ENCODE measurements at regions not wholly inside any gene's neighbourhood (a gene's known extent, or its start where the extent isn't known, plus 50 kb on each side); places are given as distances from the start of the nearest gene placed in this dataset.
"Not testable (repeated sequence)": the region's sequence is repeated elsewhere in the genome, so short reads cannot be mapped to it uniquely, and the experiment has no call there.

DNA sequence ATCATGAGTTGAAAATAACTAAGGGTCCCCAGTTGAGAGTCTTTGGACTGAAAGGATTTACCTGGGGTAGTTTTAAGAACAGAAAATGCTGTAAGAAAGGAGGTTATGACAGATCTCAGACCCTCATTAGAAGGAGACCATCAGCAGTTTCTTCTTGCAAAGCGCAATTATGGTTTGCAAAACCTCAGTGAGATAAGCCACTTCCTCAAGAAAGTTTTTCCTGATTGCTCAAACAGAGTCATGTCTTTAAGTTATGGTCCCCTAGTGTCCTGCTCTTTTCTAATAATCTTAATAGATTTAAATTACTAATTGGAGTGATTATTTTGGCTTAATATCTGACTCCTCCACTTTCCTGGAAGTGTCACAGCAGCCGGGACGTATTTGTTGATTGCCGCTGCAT lies 293.2 kb upstream of the KLF4 start:
- no peaks in the 10 kb centered on the region for H3K27me3 ChIP-seq (ENCODE audit: control insufficient read depth in 1 of 2, insufficient read depth in 2 of 2, low read length in 1 of 2)
- no peak overlapping the region for H3K4me3 ChIP-seq (ENCODE audit: low read length in 2 of 2)
- DNase-seq (no peak), ATAC-seq (ENCODE audit: low FRiP score) (no peak)
- H3K4me1 ChIP-seq (ENCODE audit: control insufficient read depth in 1 of 2, insufficient read depth in 2 of 2, low read length in 2 of 2): no peaks in the 10 kb centered on the region
- WGBS, 2 donors: 91 to 94% methylated on average over 4 of the region's 4 CpGs
- no peak overlapping the region for H3K27ac ChIP-seq (ENCODE audit: low read depth in 1 of 2, low read length in 2 of 2)
- intact Hi-C loops (cut with DNase I): no loop called here
- no peaks in the 10 kb centered on the region for H3K36me3 ChIP-seq (ENCODE audit: control insufficient read depth in 1 of 2, insufficient read depth in 2 of 2, low read length in 1 of 2)
- no peaks in the 10 kb centered on the region for H3K9me3 ChIP-seq (ENCODE audit: control insufficient read depth, low read length)

DNA sequence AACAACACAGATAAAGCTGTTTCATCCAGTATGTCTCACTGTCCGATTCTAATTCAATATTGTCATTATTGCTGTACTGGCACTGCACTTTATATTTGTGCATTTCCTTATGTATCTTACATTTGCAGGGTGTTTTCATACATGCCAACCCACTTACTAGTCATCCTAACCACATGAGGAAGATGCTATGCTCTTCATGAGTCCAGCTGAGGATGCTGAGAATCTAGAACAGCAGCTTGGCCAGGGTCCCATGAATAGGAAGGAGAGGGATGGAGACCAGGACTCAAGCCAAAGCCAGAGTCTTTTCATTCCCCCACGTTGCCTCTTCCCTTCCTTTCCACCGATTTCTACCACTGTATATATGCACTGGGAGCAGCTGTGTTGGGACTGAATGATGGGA lies 292.8 kb upstream of the KLF4 start:
- DNase-seq (no peak), ATAC-seq (ENCODE audit: low FRiP score) (no peak)
- intact Hi-C loops (cut with DNase I): no loop called here
- Histone ChIP-seq H3K27ac (ENCODE audit: low read depth in 1 of 2, low read length in 2 of 2) (no peak overlapping the region), H3K27me3 (ENCODE audit: control insufficient read depth in 1 of 2, insufficient read depth in 2 of 2, low read length in 1 of 2) (no peaks in the 10 kb centered on the region), H3K36me3 (ENCODE audit: control insufficient read depth in 1 of 2, insufficient read depth in 2 of 2, low read length in 1 of 2) (no peaks in the 10 kb centered on the region), H3K4me1 (ENCODE audit: control insufficient read depth in 1 of 2, insufficient read depth in 2 of 2, low read length in 2 of 2) (no peaks in the 10 kb centered on the region), H3K9me3 (ENCODE audit: control insufficient read depth, low read length) (no peaks in the 10 kb centered on the region), H3K4me3 (ENCODE audit: low read length in 2 of 2) (no peak overlapping the region)
- WGBS, 2 donors: 51% methylated on average over 3 of the region's 3 CpGs

DNA sequence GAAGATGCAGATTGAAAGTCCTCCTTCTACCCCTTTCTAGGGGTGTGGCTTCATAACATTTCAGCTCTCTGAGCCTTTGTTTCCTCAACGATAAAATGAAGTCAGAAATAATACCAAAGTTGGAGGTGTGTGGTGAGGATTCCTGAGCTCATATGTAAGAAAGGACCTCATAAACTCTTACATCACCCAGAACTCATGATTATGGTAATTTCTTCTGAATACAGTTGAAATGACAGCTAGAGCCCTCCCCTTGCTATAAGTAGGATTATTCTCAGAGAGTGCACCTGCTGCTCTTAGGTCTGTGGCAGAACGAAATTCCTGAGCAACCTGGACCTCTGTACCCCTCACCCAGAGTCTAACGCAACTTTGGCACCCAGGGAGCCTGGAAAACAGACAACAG lies 291.4 kb upstream of the KLF4 start:
- Histone ChIP-seq H3K27me3 (ENCODE audit: control insufficient read depth in 1 of 2, insufficient read depth in 2 of 2, low read length in 1 of 2) (no peaks in the 10 kb centered on the region), H3K27ac (ENCODE audit: low read depth in 1 of 2, low read length in 2 of 2) (no peak overlapping the region), H3K4me1 (ENCODE audit: control insufficient read depth in 1 of 2, insufficient read depth in 2 of 2, low read length in 2 of 2) (no peaks in the 10 kb centered on the region), H3K4me3 (ENCODE audit: low read length in 2 of 2) (no peak overlapping the region), H3K36me3 (ENCODE audit: control insufficient read depth in 1 of 2, insufficient read depth in 2 of 2, low read length in 1 of 2) (no peaks in the 10 kb centered on the region), H3K9me3 (ENCODE audit: control insufficient read depth, low read length) (no peaks in the 10 kb centered on the region)
- intact Hi-C loops (cut with DNase I): no loop called here
- ATAC-seq (ENCODE audit: low FRiP score) (no peak), DNase-seq (no peak)
- 49 to 56% methylated on average over 3 of the region's 3 CpGs for WGBS, 2 donors

DNA sequence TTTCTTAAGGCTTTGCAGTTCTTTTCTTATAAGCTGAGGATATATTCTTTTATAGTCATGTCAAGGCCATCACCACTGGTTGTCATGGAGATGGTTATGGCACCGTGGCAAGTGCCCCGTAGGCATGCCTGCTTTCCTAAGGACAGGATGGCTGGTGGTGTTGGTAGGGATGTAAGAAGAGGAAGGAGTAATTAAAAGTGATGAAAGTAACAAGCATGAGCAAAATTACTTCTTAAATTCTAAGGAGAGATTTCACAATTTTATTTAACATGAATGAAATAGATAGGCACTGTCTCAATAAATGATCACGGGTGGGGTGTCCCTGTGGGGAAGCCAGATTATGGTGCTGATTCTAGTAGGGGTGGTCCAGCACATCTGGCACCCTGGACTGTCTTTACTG lies 290.2 kb upstream of the KLF4 start:
- H3K9me3 ChIP-seq (ENCODE audit: control insufficient read depth, low read length): no peaks in the 10 kb centered on the region
- no peak overlapping the region for H3K27ac ChIP-seq (ENCODE audit: low read depth in 1 of 2, low read length in 2 of 2)
- no peak overlapping the region for H3K4me3 ChIP-seq (ENCODE audit: low read length in 2 of 2)
- ATAC-seq (ENCODE audit: low FRiP score): no peak
- DNase-seq: no peak
- H3K4me1 ChIP-seq (ENCODE audit: control insufficient read depth in 1 of 2, insufficient read depth in 2 of 2, low read length in 2 of 2): no peaks in the 10 kb centered on the region
- intact Hi-C loops (cut with DNase I): no loop called here
- no peaks in the 10 kb centered on the region for H3K36me3 ChIP-seq (ENCODE audit: control insufficient read depth in 1 of 2, insufficient read depth in 2 of 2, low read length in 1 of 2)
- H3K27me3 ChIP-seq (ENCODE audit: control insufficient read depth in 1 of 2, insufficient read depth in 2 of 2, low read length in 1 of 2): no peaks in the 10 kb centered on the region
- 79 to 84% methylated on average over 3 of the region's 3 CpGs for WGBS, 2 donors

DNA sequence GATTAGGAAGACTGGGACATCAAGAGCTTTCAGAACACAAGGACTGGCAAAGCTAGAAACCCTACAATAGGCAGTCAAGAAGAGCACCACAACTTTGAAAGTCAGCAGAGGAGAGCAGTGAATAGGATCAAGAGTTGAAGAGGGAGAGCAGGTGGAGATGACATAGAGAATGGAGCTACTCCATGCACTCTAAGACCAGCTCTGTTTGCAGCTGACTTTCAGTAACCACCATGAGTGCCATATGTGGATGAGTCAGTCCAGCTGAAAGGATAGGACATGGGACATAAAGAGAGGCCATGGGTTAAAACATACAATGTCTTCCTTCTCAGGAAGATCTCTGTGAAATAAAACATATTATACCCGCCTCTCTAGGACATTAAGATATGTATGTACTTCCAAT lies 289.1 kb upstream of the KLF4 start:
- intact Hi-C loops (cut with DNase I): no loop called here

DNA sequence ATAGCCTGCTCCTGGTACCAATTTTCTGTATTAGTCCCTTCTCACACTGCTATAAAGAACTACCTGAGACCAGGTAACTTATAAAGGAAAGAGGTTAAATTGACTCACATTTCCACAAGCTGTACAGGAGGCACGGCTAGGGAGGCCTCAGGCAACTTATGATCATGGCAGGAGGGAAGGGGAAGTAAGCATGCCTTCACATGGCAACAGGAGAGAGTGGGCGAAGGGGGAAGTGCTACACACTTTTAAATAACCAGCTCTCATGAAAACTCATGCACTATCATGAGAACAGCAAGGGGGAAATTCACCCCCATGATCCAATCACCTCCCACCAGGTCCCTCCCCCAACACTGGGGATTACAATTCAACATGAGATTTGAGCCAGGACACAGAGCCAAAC lies 284.5 kb upstream of the KLF4 start:
- H3K4me1 ChIP-seq (ENCODE audit: control insufficient read depth in 1 of 2, insufficient read depth in 2 of 2, low read length in 2 of 2); ATAC-seq (ENCODE audit: low FRiP score); H3K36me3 ChIP-seq (ENCODE audit: control insufficient read depth in 1 of 2, insufficient read depth in 2 of 2, low read length in 1 of 2); H3K4me3 ChIP-seq (ENCODE audit: low read length in 2 of 2); DNase-seq; H3K27me3 ChIP-seq (ENCODE audit: control insufficient read depth in 1 of 2, insufficient read depth in 2 of 2, low read length in 1 of 2); H3K27ac ChIP-seq (ENCODE audit: low read depth in 1 of 2, low read length in 2 of 2); H3K9me3 ChIP-seq (ENCODE audit: control insufficient read depth, low read length); intact Hi-C loops (cut with DNase I): not testable (repeated sequence)
- WGBS, 2 donors: 82 to 87% methylated on average over 2 of the region's 2 CpGs

More for the DNA sequence above, 289.1 kb upstream of the KLF4 start:
- Histone ChIP-seq H3K9me3 (ENCODE audit: control insufficient read depth, low read length) (no peaks in the 10 kb centered on the region), H3K36me3 (ENCODE audit: control insufficient read depth in 1 of 2, insufficient read depth in 2 of 2, low read length in 1 of 2) (no peaks in the 10 kb centered on the region), H3K27ac (ENCODE audit: low read depth in 1 of 2, low read length in 2 of 2) (no peak overlapping the region), H3K4me3 (ENCODE audit: low read length in 2 of 2) (no peak overlapping the region), H3K4me1 (ENCODE audit: control insufficient read depth in 1 of 2, insufficient read depth in 2 of 2, low read length in 2 of 2) (no peaks in the 10 kb centered on the region), H3K27me3 (ENCODE audit: control insufficient read depth in 1 of 2, insufficient read depth in 2 of 2, low read length in 1 of 2) (no peaks in the 10 kb centered on the region)
- ATAC-seq (ENCODE audit: low FRiP score) (no peak), DNase-seq (no peak)
- WGBS, 2 donors: 92 to 96% methylated on average over 1 of the region's 1 CpG

DNA sequence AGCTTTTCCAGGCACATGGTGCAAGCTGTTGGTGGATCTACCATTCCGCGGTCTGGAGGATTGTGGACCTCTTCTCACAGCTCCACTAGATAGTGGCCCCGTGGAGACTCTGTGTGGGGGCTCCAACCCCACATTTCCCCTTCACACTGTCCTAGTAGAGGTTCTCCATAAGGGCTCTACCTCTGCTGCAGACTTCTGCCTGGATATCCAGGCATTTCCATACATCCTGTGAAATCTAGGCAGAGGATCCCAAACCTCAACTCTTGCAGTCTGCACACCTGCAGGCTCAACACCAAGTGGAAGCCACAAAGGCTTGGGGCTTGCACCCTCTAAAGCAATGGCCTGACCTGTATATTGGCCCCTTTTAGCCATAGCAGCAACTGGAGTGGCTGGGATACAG lies 283.4 kb upstream of the KLF4 start:
- 92 to 93% methylated on average over 3 of the region's 3 CpGs for WGBS, 2 donors
- intact Hi-C loops (cut with DNase I): no loop called here
- no peaks in the 10 kb centered on the region for H3K27me3 ChIP-seq (ENCODE audit: control insufficient read depth in 1 of 2, insufficient read depth in 2 of 2, low read length in 1 of 2)
- H3K36me3 ChIP-seq (ENCODE audit: control insufficient read depth in 1 of 2, insufficient read depth in 2 of 2, low read length in 1 of 2): no peaks in the 10 kb centered on the region
- H3K9me3 ChIP-seq (ENCODE audit: control insufficient read depth, low read length): no peaks in the 10 kb centered on the region
- H3K27ac ChIP-seq (ENCODE audit: low read depth in 1 of 2, low read length in 2 of 2): no peak overlapping the region
- H3K4me1 ChIP-seq (ENCODE audit: control insufficient read depth in 1 of 2, insufficient read depth in 2 of 2, low read length in 2 of 2): no peaks in the 10 kb centered on the region
- DNase-seq (no peak), ATAC-seq (ENCODE audit: low FRiP score) (no peak)
- no peak overlapping the region for H3K4me3 ChIP-seq (ENCODE audit: low read length in 2 of 2)

DNA sequence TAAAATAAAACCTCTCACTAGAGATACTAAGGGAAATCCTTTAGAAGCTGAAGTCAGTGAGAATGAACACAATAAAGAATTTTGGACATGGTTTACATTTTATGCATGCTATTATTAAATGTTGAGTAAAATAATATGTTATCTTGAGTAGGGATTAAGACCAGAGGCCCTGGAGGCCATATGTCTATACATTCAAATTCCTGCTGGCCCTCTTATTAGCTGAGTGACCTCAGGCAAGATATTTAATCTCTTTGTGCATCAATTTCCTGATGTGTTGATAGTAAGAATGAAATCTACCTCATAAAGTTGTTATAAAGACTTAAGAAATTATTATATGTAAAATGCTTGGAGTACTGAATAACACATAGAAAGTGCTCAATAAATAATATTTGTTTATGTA lies 281.1 kb upstream of the KLF4 start:
- H3K27me3 ChIP-seq (ENCODE audit: control insufficient read depth in 1 of 2, insufficient read depth in 2 of 2, low read length in 1 of 2): no peaks in the 10 kb centered on the region
- H3K9me3 ChIP-seq (ENCODE audit: control insufficient read depth, low read length): no peaks in the 10 kb centered on the region
- intact Hi-C loops (cut with DNase I): no loop called here
- DNase-seq (no peak), ATAC-seq (ENCODE audit: low FRiP score) (no peak)
- H3K27ac ChIP-seq (ENCODE audit: low read depth in 1 of 2, low read length in 2 of 2): no peak overlapping the region
- no peak overlapping the region for H3K4me3 ChIP-seq (ENCODE audit: low read length in 2 of 2)
- no peaks in the 10 kb centered on the region for H3K4me1 ChIP-seq (ENCODE audit: control insufficient read depth in 1 of 2, insufficient read depth in 2 of 2, low read length in 2 of 2)
- H3K36me3 ChIP-seq (ENCODE audit: control insufficient read depth in 1 of 2, insufficient read depth in 2 of 2, low read length in 1 of 2): no peaks in the 10 kb centered on the region

DNA sequence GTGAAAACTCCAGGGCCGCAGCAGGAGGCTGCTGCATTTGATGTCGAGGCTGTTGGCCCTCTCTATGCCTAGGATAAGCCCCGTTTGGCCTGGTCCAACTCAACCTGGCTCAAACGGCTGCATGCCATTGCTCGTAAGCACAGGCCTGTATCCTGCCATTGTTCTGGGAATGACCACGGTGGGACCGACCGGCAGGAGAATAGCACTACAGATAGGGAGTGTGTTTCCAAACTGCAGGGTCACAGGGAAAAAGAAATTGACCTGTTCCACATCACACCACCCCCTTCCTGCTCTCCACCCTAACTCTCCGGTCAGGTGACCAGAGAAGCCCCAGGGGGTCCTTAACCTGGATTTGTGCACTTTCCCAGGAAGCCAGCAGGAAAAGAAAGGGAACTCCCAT lies 278.7 kb upstream of the KLF4 start:
- WGBS, 2 donors: 75% methylated on average over 9 of the region's 9 CpGs
- Histone ChIP-seq H3K27ac (ENCODE audit: low read depth in 1 of 2, low read length in 2 of 2) (no peak overlapping the region), H3K36me3 (ENCODE audit: control insufficient read depth in 1 of 2, insufficient read depth in 2 of 2, low read length in 1 of 2) (no peaks in the 10 kb centered on the region), H3K9me3 (ENCODE audit: control insufficient read depth, low read length) (no peaks in the 10 kb centered on the region), H3K27me3 (ENCODE audit: control insufficient read depth in 1 of 2, insufficient read depth in 2 of 2, low read length in 1 of 2) (no peaks in the 10 kb centered on the region), H3K4me1 (ENCODE audit: control insufficient read depth in 1 of 2, insufficient read depth in 2 of 2, low read length in 2 of 2) (no peaks in the 10 kb centered on the region), H3K4me3 (ENCODE audit: low read length in 2 of 2) (no peak overlapping the region)
- peak; percentile 70 for ATAC-seq (ENCODE audit: low FRiP score)
- intact Hi-C loops (cut with DNase I): no loop called here
- no peak for DNase-seq
